ENCODE measurements at regions not wholly inside any gene's neighbourhood (a gene's known extent, or its start where the extent isn't known, plus 50 kb on each side); places are given as distances from the start of the nearest gene placed in this dataset.

DNA sequence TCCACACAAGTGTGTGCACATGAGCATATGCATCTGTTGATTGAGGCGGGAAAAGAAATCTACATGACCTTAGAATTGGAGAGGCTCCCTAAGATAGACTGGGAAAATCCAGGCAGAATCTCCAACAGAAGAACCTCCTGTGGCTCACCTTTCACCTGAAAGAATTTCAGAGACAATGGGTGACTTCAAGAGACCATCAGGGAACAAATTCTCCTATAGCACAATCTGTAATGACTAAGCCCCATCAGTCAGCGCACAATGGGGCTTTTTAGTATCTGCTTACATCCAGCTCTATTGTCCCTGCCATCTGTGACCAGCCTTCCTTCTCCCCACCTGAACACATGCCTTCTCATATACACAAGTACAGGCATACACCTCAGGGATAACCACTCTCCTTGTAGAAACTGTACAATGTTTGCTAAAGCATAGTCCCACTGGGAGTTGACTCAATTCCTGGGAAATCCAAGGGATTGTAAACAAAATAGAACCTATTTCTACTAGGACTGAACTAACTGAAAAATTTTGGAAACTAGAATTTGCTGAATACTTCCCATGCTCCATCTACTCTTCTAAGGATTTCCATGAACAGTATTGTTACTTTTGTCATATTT, 150.8 kb upstream of the STXBP5 start:
- TF ChIP-seq FOXA1 (IDR thresholded peaks at IDR 0.05) (no peak), HNF4G (IDR thresholded peaks at IDR 0.05) (no peak), FOXA2 (IDR thresholded peaks at IDR 0.05) (no peak), RAD21 (IDR thresholded peaks at IDR 0.05) (no peak)
- WGBS = 94% methylated on average over 2 of the region's 2 CpGs

DNA sequence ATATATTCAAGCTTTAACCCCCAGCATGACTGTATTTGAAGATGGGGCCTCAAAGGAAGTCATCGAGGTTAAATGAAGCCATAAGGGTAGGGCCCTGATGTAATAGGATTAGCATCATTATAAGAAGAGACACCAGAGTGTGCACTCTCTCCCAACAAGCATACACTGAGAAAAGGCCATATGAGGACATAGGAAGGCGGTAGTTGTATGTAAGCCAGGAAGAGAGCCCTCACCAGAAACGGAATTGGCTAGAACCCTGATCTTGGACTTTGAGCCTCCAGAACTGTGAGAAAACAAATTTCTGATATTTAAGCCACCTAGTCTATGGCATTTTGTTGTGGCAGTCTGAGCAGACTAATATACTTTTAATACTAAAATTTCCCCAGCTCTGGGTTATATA, 150.1 kb upstream of the STXBP5 start:
- H3K4me3 ChIP-seq (ENCODE audit: low read depth in 1 of 3, low read length in 3 of 3) = no peak overlapping the region
- H3K9ac ChIP-seq (ENCODE audit: low read depth in 1 of 2, low read length in 2 of 2) = no peak overlapping the region
- H3K27me3 ChIP-seq (ENCODE audit: control insufficient read depth in 4 of 4, insufficient read depth in 4 of 4, low read length in 3 of 4) = no peaks in the 10 kb centered on the region
- WGBS = 66% methylated on average over 3 of the region's 3 CpGs
- DNase-seq (ENCODE audit: low spot score) = no peak
- H3K27ac ChIP-seq (ENCODE audit: low read depth in 1 of 2, low read length in 2 of 2) = no peak overlapping the region
- TF ChIP-seq FOXA1 (IDR thresholded peaks at IDR 0.05) (no peak), RAD21 (IDR thresholded peaks at IDR 0.05) (no peak), FOXA2 (IDR thresholded peaks at IDR 0.05) (no peak), RXRA (IDR thresholded peaks at IDR 0.05) (no peak), HNF4G (IDR thresholded peaks at IDR 0.05) (no peak), YY1 (IDR thresholded peaks at IDR 0.05) (no peak), TAF1 (conservative IDR thresholded peaks at IDR 0.05) (no peak), JUND (IDR thresholded peaks at IDR 0.05) (no peak), EGR1 (IDR thresholded peaks at IDR 0.05; ENCODE audit: low read depth in 2 of 2) (no peak)
- TF ChIP-seq, protein P1, sequence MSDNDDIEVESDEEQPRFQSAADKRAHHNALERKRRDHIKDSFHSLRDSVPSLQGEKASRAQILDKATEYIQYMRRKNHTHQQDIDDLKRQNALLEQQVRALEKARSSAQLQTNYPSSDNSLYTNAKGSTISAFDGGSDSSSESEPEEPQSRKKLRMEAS (IDR thresholded peaks at IDR 0.05) = no peak
- TF ChIP-seq, protein P2, sequence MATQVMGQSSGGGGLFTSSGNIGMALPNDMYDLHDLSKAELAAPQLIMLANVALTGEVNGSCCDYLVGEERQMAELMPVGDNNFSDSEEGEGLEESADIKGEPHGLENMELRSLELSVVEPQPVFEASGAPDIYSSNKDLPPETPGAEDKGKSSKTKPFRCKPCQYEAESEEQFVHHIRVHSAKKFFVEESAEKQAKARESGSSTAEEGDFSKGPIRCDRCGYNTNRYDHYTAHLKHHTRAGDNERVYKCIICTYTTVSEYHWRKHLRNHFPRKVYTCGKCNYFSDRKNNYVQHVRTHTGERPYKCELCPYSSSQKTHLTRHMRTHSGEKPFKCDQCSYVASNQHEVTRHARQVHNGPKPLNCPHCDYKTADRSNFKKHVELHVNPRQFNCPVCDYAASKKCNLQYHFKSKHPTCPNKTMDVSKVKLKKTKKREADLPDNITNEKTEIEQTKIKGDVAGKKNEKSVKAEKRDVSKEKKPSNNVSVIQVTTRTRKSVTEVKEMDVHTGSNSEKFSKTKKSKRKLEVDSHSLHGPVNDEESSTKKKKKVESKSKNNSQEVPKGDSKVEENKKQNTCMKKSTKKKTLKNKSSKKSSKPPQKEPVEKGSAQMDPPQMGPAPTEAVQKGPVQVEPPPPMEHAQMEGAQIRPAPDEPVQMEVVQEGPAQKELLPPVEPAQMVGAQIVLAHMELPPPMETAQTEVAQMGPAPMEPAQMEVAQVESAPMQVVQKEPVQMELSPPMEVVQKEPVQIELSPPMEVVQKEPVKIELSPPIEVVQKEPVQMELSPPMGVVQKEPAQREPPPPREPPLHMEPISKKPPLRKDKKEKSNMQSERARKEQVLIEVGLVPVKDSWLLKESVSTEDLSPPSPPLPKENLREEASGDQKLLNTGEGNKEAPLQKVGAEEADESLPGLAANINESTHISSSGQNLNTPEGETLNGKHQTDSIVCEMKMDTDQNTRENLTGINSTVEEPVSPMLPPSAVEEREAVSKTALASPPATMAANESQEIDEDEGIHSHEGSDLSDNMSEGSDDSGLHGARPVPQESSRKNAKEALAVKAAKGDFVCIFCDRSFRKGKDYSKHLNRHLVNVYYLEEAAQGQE (IDR thresholded peaks at IDR 0.05) = no peak
- TF ChIP-seq, protein P3, sequence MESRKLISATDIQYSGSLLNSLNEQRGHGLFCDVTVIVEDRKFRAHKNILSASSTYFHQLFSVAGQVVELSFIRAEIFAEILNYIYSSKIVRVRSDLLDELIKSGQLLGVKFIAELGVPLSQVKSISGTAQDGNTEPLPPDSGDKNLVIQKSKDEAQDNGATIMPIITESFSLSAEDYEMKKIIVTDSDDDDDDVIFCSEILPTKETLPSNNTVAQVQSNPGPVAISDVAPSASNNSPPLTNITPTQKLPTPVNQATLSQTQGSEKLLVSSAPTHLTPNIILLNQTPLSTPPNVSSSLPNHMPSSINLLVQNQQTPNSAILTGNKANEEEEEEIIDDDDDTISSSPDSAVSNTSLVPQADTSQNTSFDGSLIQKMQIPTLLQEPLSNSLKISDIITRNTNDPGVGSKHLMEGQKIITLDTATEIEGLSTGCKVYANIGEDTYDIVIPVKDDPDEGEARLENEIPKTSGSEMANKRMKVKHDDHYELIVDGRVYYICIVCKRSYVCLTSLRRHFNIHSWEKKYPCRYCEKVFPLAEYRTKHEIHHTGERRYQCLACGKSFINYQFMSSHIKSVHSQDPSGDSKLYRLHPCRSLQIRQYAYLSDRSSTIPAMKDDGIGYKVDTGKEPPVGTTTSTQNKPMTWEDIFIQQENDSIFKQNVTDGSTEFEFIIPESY (IDR thresholded peaks at IDR 0.05) = no peak
- TF ChIP-seq, protein P4, sequence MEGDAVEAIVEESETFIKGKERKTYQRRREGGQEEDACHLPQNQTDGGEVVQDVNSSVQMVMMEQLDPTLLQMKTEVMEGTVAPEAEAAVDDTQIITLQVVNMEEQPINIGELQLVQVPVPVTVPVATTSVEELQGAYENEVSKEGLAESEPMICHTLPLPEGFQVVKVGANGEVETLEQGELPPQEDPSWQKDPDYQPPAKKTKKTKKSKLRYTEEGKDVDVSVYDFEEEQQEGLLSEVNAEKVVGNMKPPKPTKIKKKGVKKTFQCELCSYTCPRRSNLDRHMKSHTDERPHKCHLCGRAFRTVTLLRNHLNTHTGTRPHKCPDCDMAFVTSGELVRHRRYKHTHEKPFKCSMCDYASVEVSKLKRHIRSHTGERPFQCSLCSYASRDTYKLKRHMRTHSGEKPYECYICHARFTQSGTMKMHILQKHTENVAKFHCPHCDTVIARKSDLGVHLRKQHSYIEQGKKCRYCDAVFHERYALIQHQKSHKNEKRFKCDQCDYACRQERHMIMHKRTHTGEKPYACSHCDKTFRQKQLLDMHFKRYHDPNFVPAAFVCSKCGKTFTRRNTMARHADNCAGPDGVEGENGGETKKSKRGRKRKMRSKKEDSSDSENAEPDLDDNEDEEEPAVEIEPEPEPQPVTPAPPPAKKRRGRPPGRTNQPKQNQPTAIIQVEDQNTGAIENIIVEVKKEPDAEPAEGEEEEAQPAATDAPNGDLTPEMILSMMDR (IDR thresholded peaks at IDR 0.05; ENCODE audit: low read depth, low read length, missing input control) = no peak
- H3K9me3 ChIP-seq (ENCODE audit: control insufficient read depth in 4 of 4, low read length in 3 of 4) = no peaks in the 10 kb centered on the region
- H3K4me1 ChIP-seq (ENCODE audit: control insufficient read depth in 4 of 4, insufficient read depth in 4 of 4, low read length in 3 of 4) = no peaks in the 10 kb centered on the region
- no peaks in the 10 kb centered on the region for H3K36me3 ChIP-seq (ENCODE audit: control insufficient read depth in 4 of 4, insufficient read depth in 3 of 4, low read depth in 1 of 4, low read length in 3 of 4)

More for the DNA sequence above, 150.8 kb upstream of the STXBP5 start:
- Histone ChIP-seq H3K27me3 (ENCODE audit: control insufficient read depth in 4 of 4, insufficient read depth in 4 of 4, low read length in 3 of 4) (no peaks in the 10 kb centered on the region), H3K27ac (ENCODE audit: low read depth in 1 of 2, low read length in 2 of 2) (no peak overlapping the region), H3K4me3 (ENCODE audit: low read depth in 1 of 3, low read length in 3 of 3) (no peak overlapping the region), H3K36me3 (ENCODE audit: control insufficient read depth in 4 of 4, insufficient read depth in 3 of 4, low read depth in 1 of 4, low read length in 3 of 4) (no peaks in the 10 kb centered on the region), H3K4me1 (ENCODE audit: control insufficient read depth in 4 of 4, insufficient read depth in 4 of 4, low read length in 3 of 4) (no peaks in the 10 kb centered on the region), H3K9ac (ENCODE audit: low read depth in 1 of 2, low read length in 2 of 2) (no peak overlapping the region), H3K9me3 (ENCODE audit: control insufficient read depth in 4 of 4, low read length in 3 of 4) (no peaks in the 10 kb centered on the region)
- no peak for DNase-seq (ENCODE audit: low spot score)
